H9 (cell line): ENCODE measurements at regions not wholly inside any gene's neighbourhood (a gene's known extent, or its start where the extent isn't known, plus 50 kb on each side); places are given as distances from the start of the nearest gene placed in this dataset.

Experiments used
- DNase-seq: peaks from one replicate; pipeline ENCODE4 v3.0.0-alpha.2; 2017
- H2AFZ ChIP-seq: one replicate; pipeline ENCODE4 v1.6.1; 2013; ENCODE audit warnings: mild to moderate bottlenecking, low read length, control low read depth, moderate library complexity
- H2AK5ac ChIP-seq: 2 replicates; pipeline ENCODE4 v1.6.1; 2013; ENCODE audit warnings: low read length, control low read depth, mixed read lengths; ENCODE audit not compliant: insufficient read length
- H2BK120ac ChIP-seq: one replicate; pipeline ENCODE4 v1.6.1; 2013; ENCODE audit warnings: low read depth, mild to moderate bottlenecking, low read length, control low read depth, inconsistent platforms; ENCODE audit not compliant: poor library complexity, severe bottlenecking
- H2BK12ac ChIP-seq: 2 replicates; pipeline ENCODE4 v1.6.1; 2013; ENCODE audit warnings: low read length, control low read depth, mixed read lengths, low read depth; ENCODE audit not compliant: insufficient read length
- H2BK15ac ChIP-seq: 2 replicates; pipeline ENCODE4 v1.6.1; 2013; ENCODE audit warnings: low read depth, low read length, control low read depth
- H2BK20ac ChIP-seq: one replicate; pipeline ENCODE4 v1.6.1; 2013; ENCODE audit warnings: low read depth, mild to moderate bottlenecking, low read length, control low read depth, inconsistent platforms; ENCODE audit not compliant: poor library complexity, severe bottlenecking
- H2BK5ac ChIP-seq: 2 replicates; pipeline ENCODE4 v1.6.1; 2013; ENCODE audit warnings: low read length, control low read depth, mixed read lengths; ENCODE audit not compliant: insufficient read length
- H3K14ac ChIP-seq: 2 replicates; pipeline ENCODE4 v1.6.1; 2013; ENCODE audit warnings: low read length, control low read depth; ENCODE audit not compliant: insufficient read depth
- H3K18ac ChIP-seq: 2 replicates; pipeline ENCODE4 v1.6.1; 2013; ENCODE audit warnings: low read depth, mild to moderate bottlenecking, mixed read lengths, low read length, control low read depth; ENCODE audit not compliant: insufficient read length
- H3K23ac ChIP-seq: 2 replicates; pipeline ENCODE4 v1.6.1; 2013; ENCODE audit warnings: low read length, control low read depth, mixed read lengths, low read depth; ENCODE audit not compliant: insufficient read length
- H3K23me2 ChIP-seq: 2 replicates; pipeline ENCODE4 v1.6.1; 2013; ENCODE audit warnings: low read depth, mild to moderate bottlenecking, mixed read lengths, low read length, control low read depth; ENCODE audit not compliant: insufficient read length, poor library complexity, severe bottlenecking
- H3K27ac ChIP-seq: 2 replicates; pipeline ENCODE4 v1.5.1; 2013; ENCODE audit warnings: low read length, control low read depth, mixed read lengths, low read depth; ENCODE audit not compliant: insufficient read length
- H3K27me3 ChIP-seq: 2 replicates; pipeline ENCODE4 v1.6.1; 2013; ENCODE audit warnings: low read length, control low read depth, inconsistent platforms; ENCODE audit not compliant: insufficient read depth
- H3K4ac ChIP-seq: 2 replicates; pipeline ENCODE4 v1.6.1; 2013; ENCODE audit warnings: low read depth, mild to moderate bottlenecking, control low read depth, inconsistent platforms, low read length, moderate library complexity
- H3K4me1 ChIP-seq: 2 replicates; pipeline ENCODE4 v1.6.1; 2013; ENCODE audit warnings: low read length, control low read depth, inconsistent platforms; ENCODE audit not compliant: insufficient read depth
- H3K4me2 ChIP-seq: 2 replicates; pipeline ENCODE4 v1.6.1; 2013; ENCODE audit warnings: low read length, control low read depth, mixed read lengths; ENCODE audit not compliant: insufficient read length, insufficient read depth
- H3K56ac ChIP-seq: 2 replicates; pipeline ENCODE4 v1.6.1; 2013; ENCODE audit warnings: low read depth, mild to moderate bottlenecking, mixed read lengths, low read length, control low read depth; ENCODE audit not compliant: insufficient read length
- H3K79me1 ChIP-seq: 2 replicates; pipeline ENCODE4 v1.6.1; 2013; ENCODE audit warnings: low read depth, mild to moderate bottlenecking, moderate library complexity, low read length, control low read depth, inconsistent platforms; ENCODE audit not compliant: insufficient read depth, poor library complexity, severe bottlenecking
- H3K79me2 ChIP-seq: 2 replicates; pipeline ENCODE4 v1.6.1; 2013; ENCODE audit warnings: low read length, control low read depth, inconsistent platforms; ENCODE audit not compliant: insufficient read depth
- H3K9ac ChIP-seq: 2 replicates; pipeline ENCODE4 v1.6.1; 2013; ENCODE audit warnings: low read length, control low read depth, mixed read lengths; ENCODE audit not compliant: insufficient read length; ENCODE audit errors: extremely low read depth
- H3K9me3 ChIP-seq: one replicate; pipeline ENCODE4 v1.6.1; 2013; ENCODE audit warnings: low read depth, low read length, inconsistent platforms; ENCODE audit not compliant: control insufficient read depth
- H3T11ph ChIP-seq: one replicate; pipeline ENCODE4 v1.6.1; 2013; ENCODE audit warnings: mild to moderate bottlenecking, low read length, control low read depth, inconsistent platforms
- H4K20me1 ChIP-seq: one replicate; pipeline ENCODE4 v1.6.1; 2013; ENCODE audit not compliant: control insufficient read depth, insufficient read length, insufficient read depth
- H4K5ac ChIP-seq: 2 replicates; pipeline ENCODE4 v1.6.1; 2013; ENCODE audit warnings: low read depth, mild to moderate bottlenecking, mixed read lengths, low read length, control low read depth; ENCODE audit not compliant: insufficient read length
- H4K8ac ChIP-seq: replicated peaks from 2 replicates; pipeline ENCODE4 v1.6.1; 2013; ENCODE audit warnings: low read length, control low read depth, mixed read lengths, low read depth; ENCODE audit not compliant: insufficient read length
- H4K91ac ChIP-seq: 2 replicates; pipeline ENCODE4 v1.6.1; 2013; ENCODE audit warnings: low read depth, mild to moderate bottlenecking, moderate library complexity, mixed read lengths, low read length, control low read depth; ENCODE audit not compliant: insufficient read length
- H3K27ac Mint-ChIP-seq, 3 experiments: 2 replicates in 2 of 3; 3 replicates in 1 of 3; pipeline ENCODE4 v1.8.0; 2020 to 2021; ENCODE audit warnings: mixed read lengths in 3 of 3, mild to moderate bottlenecking in 1 of 3, moderate library complexity in 1 of 3
- H3K27me3 Mint-ChIP-seq: 2 replicates; pipeline ENCODE4 v1.8.0; 2021; ENCODE audit warnings: low read depth, mild to moderate bottlenecking, moderate library complexity, mixed read lengths
- H3K36me3 Mint-ChIP-seq, 3 experiments: 2 replicates in 2 of 3; 3 replicates in 1 of 3; pipeline ENCODE4 v1.8.0; 2020 to 2021; ENCODE audit warnings: low read depth in 3 of 3, mixed read lengths in 3 of 3; ENCODE audit not compliant: insufficient read depth in 1 of 3
- H3K4me1 Mint-ChIP-seq, 2 experiments: 2 replicates each; pipeline ENCODE4 v1.8.0; 2020; ENCODE audit warnings: mixed read lengths in 2 of 2
- H3K4me3 Mint-ChIP-seq, 2 experiments: 2 replicates in 1 of 2; 3 replicates in 1 of 2; pipeline ENCODE4 v1.8.0; 2020 to 2021; ENCODE audit warnings: mild to moderate bottlenecking in 2 of 2, mixed read lengths in 2 of 2, moderate library complexity in 1 of 2
- H3K9me3 Mint-ChIP-seq, 2 experiments: 2 replicates in 1 of 2; 3 replicates in 1 of 2; pipeline ENCODE4 v1.8.0; 2020; ENCODE audit warnings: mild to moderate bottlenecking in 2 of 2, mixed read lengths in 2 of 2, moderate library complexity in 1 of 2
- CTCF ChIP-seq: fragments of 200-600 bp; sonication (generic); conservative IDR thresholded peaks from 3 replicates; pipeline ENCODE4 v1.8.0; 2021; ENCODE audit warnings: antibody characterized with exemption, mild to moderate bottlenecking
- WGBS: extraction: QIAGEN DNeasy Blood & Tissue Kit; methylation state at CpG from one replicate; pipeline ENCODE4 v1.1.7; 2013; ENCODE audit warnings: missing lambda C conversion rate, low lambda C conversion rate, mixed read lengths; ENCODE audit not compliant: insufficient read length; ENCODE audit errors: extremely low coverage; 5-methylcytosine and 5-hydroxymethylcytosine counted together

GRCh38 chr9:103658156-103658555 is 436.0 kb upstream of the SMC2 start:
- Histone ChIP-seq H3K27ac (no peak overlapping the region), H3T11ph (no peak overlapping the region), H3K9ac (no peak overlapping the region), H3K27me3 (no peaks in the 10 kb centered on the region), H3K23ac (no peak overlapping the region), H2AFZ (no peak overlapping the region), H3K18ac (no peak overlapping the region), H3K79me2 (no peaks in the 10 kb centered on the region), H2BK12ac (no peak overlapping the region), H4K91ac (no peak overlapping the region), H4K5ac (no peak overlapping the region), H3K56ac (no peak overlapping the region), H2BK120ac (no peak overlapping the region), H4K8ac (no peak overlapping the region), H3K23me2 (no peaks in the 10 kb centered on the region), H3K4me2 (no peak overlapping the region), H3K9me3 (peaks cover 7% of the 10 kb centered on the region), H2AK5ac (no peak overlapping the region), H3K14ac (no peak overlapping the region), H2BK20ac (no peak overlapping the region), H4K20me1 (no peaks in the 10 kb centered on the region), H3K79me1 (no peaks in the 10 kb centered on the region), H3K4me1 (no peaks in the 10 kb centered on the region), H3K4ac (no peak overlapping the region), H2BK5ac (no peak overlapping the region), H2BK15ac (no peak overlapping the region)
- H3K27me3 Mint-ChIP-seq, result no peaks in the 10 kb centered on the region
- H3K4me3 Mint-ChIP-seq, result no peak overlapping the region
- WGBS, result no CpG with 5 or more reads among the region's 5 CpGs
- H3K9me3 Mint-ChIP-seq, result peaks cover 20 to 37% of the 10 kb centered on the region in 2 experiments
- DNase-seq, result no peak
- H3K27ac Mint-ChIP-seq, result no peak overlapping the region
- H3K36me3 Mint-ChIP-seq, result peaks cover 10 to 23% (median 20%) of the 10 kb centered on the region in 3 experiments; a peak in 6 of 7 replicates
- no peaks in the 10 kb centered on the region for H3K4me1 Mint-ChIP-seq
- no peak for TF ChIP-seq CTCF
